ENCODE measurements at regions not wholly inside any gene's neighbourhood (a gene's known extent, or its start where the extent isn't known, plus 50 kb on each side); places are given as distances from the start of the nearest gene placed in this dataset.

DNA sequence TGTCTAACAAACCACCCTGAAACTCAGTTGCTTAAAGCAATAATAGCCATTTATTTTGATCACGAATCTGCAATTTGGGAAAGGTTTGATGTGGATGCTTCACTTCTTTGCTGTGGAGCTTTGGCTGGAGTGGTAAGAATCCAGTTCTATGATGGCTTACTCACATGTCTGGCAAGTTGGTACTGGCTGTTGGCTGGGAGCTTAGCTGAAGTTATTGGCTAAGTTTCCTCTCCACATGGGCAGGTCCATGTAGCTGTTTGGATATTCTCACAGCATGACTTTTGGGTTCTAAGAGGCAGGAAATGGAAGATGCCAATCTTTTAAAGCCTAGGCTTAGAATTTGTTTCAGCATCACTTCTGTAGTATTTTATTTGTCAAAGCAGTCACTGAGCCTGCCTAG, 277.6 kb upstream of the NRP1 start:
- WGBS, 2 donors = 81 to 89% methylated on average over 1 of the region's 1 CpG
- peak overlapping the region in 1 of 4 donors; percentile 29 for H3K27ac ChIP-seq

DNA sequence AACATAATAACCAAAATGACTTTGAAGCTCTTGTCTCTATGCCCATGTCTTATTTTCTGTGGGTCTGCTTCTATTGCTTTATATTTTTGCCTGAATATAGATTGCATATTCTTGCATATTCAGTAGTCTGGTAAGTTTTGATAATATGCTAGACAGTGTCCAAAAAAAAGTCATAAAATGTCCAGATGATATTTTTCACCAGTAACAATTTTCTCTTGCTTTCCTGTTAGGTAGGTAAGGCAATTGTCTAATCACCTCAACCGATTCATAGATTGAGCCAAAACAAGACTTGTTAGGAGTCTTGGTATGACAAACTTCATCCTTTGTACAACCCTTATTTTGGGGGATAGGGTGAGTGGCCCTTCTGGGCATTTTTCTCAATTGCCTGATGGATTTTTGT, 277.0 kb upstream of the NRP1 start:
- no peak for DNase-seq
- Histone ChIP-seq H3K4me1 (no peaks in the 10 kb centered on the region), H3K36me3 (no peaks in the 10 kb centered on the region), H3K27me3 (no peaks in the 10 kb centered on the region), H3K4me3 (no peak overlapping the region), H3K9me3 (no peaks in the 10 kb centered on the region), H3K27ac (no peak overlapping the region)
- WGBS, 2 donors = 93 to 96% methylated on average over 1 of the region's 1 CpG
- TF ChIP-seq, protein P1, sequence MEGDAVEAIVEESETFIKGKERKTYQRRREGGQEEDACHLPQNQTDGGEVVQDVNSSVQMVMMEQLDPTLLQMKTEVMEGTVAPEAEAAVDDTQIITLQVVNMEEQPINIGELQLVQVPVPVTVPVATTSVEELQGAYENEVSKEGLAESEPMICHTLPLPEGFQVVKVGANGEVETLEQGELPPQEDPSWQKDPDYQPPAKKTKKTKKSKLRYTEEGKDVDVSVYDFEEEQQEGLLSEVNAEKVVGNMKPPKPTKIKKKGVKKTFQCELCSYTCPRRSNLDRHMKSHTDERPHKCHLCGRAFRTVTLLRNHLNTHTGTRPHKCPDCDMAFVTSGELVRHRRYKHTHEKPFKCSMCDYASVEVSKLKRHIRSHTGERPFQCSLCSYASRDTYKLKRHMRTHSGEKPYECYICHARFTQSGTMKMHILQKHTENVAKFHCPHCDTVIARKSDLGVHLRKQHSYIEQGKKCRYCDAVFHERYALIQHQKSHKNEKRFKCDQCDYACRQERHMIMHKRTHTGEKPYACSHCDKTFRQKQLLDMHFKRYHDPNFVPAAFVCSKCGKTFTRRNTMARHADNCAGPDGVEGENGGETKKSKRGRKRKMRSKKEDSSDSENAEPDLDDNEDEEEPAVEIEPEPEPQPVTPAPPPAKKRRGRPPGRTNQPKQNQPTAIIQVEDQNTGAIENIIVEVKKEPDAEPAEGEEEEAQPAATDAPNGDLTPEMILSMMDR (IDR thresholded peaks at IDR 0.05) = no peak
- TF ChIP-seq POLR2AphosphoS5 (IDR thresholded peaks at IDR 0.05) (no peak), EP300 (IDR thresholded peaks at IDR 0.05) (no peak), POLR2A (IDR thresholded peaks at IDR 0.05) (no peak)
- intact Hi-C loops (cut with DNase I) = no loop called here

More for the DNA sequence above, 277.6 kb upstream of the NRP1 start:
- no peak overlapping the region for H3K4me3 ChIP-seq
- no peaks in the 10 kb centered on the region for H3K9me3 ChIP-seq
- TF ChIP-seq EP300 (IDR thresholded peaks at IDR 0.05) (no peak), POLR2AphosphoS5 (IDR thresholded peaks at IDR 0.05) (no peak)
- no peaks in the 10 kb centered on the region for H3K27me3 ChIP-seq
- intact Hi-C loops (cut with DNase I) = no loop called here
- no peaks in the 10 kb centered on the region for H3K36me3 ChIP-seq
- no peaks in the 10 kb centered on the region for H3K4me1 ChIP-seq
- DNase-seq = no peak

DNA sequence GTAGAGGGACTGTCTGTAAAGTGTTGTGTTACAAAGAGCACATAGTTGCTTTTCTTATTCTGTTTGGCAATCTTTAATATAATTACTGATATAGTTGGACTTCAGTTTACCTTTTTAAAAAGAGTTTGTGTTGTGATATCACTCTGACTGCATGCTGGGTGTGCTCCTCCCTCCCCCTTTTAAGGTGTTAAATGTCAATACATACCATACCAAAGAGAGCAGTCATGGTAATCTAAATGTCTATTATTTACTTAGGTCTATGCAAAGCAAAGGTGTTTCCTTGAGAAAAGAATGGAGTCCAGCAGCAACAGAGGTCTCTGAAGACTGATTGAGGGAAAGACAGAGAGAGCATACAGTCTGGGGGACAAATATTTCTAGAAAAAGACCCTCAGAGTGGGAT, 275.1 kb upstream of the NRP1 start:
- TF ChIP-seq, protein P1 (IDR thresholded peaks at IDR 0.05) = no peak
- TF ChIP-seq POLR2A (IDR thresholded peaks at IDR 0.05) (no peak), EP300 (IDR thresholded peaks at IDR 0.05) (no peak), POLR2AphosphoS5 (IDR thresholded peaks at IDR 0.05) (no peak)
- intact Hi-C loops (cut with DNase I) = no loop called here
- H3K36me3 ChIP-seq = no peaks in the 10 kb centered on the region
- H3K9me3 ChIP-seq = no peaks in the 10 kb centered on the region
- no peaks in the 10 kb centered on the region for H3K27me3 ChIP-seq
- H3K27ac ChIP-seq = no peak overlapping the region
- H3K4me3 ChIP-seq = no peak overlapping the region
- no peaks in the 10 kb centered on the region for H3K4me1 ChIP-seq
- no peak for DNase-seq

DNA sequence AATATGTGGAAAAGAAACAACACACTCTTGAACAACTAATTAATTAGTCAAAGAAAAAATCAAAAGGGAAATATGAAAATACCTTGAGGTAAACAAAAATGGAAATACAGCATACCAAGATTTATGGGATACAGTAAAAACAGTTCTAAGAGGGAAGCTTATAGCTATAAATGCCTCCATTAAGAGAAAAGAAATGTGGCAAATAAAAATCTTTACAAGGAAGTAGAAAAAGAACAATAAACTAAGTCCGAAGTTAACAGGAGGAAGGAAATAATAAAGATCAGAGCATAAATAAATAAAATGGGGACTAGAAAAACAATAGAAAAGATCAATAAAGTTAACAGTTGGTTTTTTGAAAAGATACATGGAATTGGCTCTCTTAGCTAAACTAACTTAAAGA, 267.8 kb upstream of the NRP1 start:
- no peak for DNase-seq
- intact Hi-C loops (cut with DNase I) = no loop called here
- no peak overlapping the region for H3K27ac ChIP-seq
- no peaks in the 10 kb centered on the region for H3K4me1 ChIP-seq
- TF ChIP-seq EP300 (IDR thresholded peaks at IDR 0.05) (no peak), POLR2A (IDR thresholded peaks at IDR 0.05) (no peak), POLR2AphosphoS5 (IDR thresholded peaks at IDR 0.05) (no peak)
- TF ChIP-seq, protein P1 (IDR thresholded peaks at IDR 0.05) = no peak
- WGBS, 2 donors = 6 to 24% methylated on average over 1 of the region's 1 CpG
- H3K4me3 ChIP-seq = no peak overlapping the region
- no peaks in the 10 kb centered on the region for H3K36me3 ChIP-seq
- no peaks in the 10 kb centered on the region for H3K9me3 ChIP-seq
- H3K27me3 ChIP-seq = no peaks in the 10 kb centered on the region

DNA sequence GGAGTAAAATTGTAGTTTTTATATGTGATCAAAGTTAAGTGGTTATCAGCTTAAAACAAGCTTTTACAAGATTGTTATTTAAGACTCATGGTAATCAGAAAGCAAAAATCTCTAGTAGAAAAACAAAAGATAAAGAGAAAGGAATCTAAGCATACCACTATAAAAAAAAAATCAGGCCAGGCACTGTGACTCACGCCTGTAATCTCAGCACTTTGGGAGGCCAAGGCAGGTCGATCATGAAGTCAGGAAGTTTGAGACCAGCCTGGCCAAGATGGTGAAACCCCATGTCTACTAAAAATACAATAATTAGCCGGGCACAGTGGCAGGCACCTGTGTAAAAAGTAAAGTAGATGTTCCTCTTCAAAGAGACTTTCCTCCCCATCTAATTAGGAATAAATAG, 265.9 kb upstream of the NRP1 start:
- 47 to 70% methylated on average over 3 of the region's 3 CpGs for WGBS, 2 donors
- H3K9me3 ChIP-seq = no peaks in the 10 kb centered on the region
- H3K27ac ChIP-seq = no peak overlapping the region
- no peak for DNase-seq
- TF ChIP-seq POLR2A (IDR thresholded peaks at IDR 0.05) (no peak), EP300 (IDR thresholded peaks at IDR 0.05) (no peak), POLR2AphosphoS5 (IDR thresholded peaks at IDR 0.05) (no peak)
- TF ChIP-seq, protein P1 (IDR thresholded peaks at IDR 0.05) = no peak
- intact Hi-C loops (cut with DNase I) = no loop called here
- H3K27me3 ChIP-seq = no peaks in the 10 kb centered on the region
- no peaks in the 10 kb centered on the region for H3K4me1 ChIP-seq
- no peaks in the 10 kb centered on the region for H3K36me3 ChIP-seq
- no peak overlapping the region for H3K4me3 ChIP-seq

Measured in sigmoid colon (tissue), 6 donors.